ENCODE measurements at regions not wholly inside any gene's neighbourhood (a gene's known extent, or its start where the extent isn't known, plus 50 kb on each side); places are given as distances from the start of the nearest gene placed in this dataset.
A peak's percentile ranks its signal among the peaks of the same experiment; 100 is the strongest.

DNA sequence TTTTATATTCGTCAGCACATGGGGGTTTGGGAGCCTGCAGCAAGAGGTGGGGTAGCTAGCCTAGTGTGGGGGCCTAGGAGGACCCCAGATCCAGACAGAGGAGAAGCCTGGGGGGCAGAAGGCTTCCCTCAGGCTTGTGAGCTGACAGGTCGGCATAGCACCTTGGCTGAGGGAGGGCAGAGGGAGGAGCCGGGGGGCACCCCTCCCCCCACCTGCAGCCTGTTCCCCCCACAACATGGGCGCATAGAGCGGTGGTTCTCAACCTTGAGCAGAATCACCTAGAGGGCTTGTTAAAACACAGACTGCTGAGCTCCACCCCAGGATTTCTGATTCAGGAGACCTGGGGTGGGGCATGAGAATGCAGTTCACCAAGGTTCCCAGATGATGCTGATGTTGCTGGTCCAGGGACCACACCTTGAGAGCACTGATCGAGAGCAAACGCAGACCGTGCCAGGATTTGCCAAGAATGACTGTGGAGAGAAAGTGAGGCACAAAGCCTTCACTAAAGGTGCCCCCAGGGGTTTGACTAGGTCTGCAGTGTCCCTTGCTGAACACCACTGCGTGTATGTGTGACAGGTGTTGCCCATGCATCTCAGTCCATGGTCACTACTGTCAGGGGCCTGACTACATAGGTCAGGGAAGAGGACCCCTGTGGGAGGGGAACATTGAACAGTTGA is 163.3 kb downstream of the MACROH2A1 start:
- H3K27me3 ChIP-seq (ENCODE audit: insufficient read depth, low read length), result no peaks in the 10 kb centered on the region
- no peak overlapping the region for H3K9ac ChIP-seq (ENCODE audit: low read length)
- H4K12ac ChIP-seq (ENCODE audit: low read depth, low read length), result no peak overlapping the region
- no peaks in the 10 kb centered on the region for H3K79me1 ChIP-seq (ENCODE audit: low read length)
- H2BK5ac ChIP-seq (ENCODE audit: low read depth, low read length, poor library complexity), result no peak overlapping the region
- no peak for DNase-seq
- peaks cover 2% of the 10 kb centered on the region for H3K9me3 ChIP-seq (ENCODE audit: insufficient read depth, low read depth, low read length)
- no peaks in the 10 kb centered on the region for H3K4me1 ChIP-seq (ENCODE audit: control insufficient read depth in 1 of 2, insufficient read depth in 2 of 2, low read length in 2 of 2)
- no peaks in the 10 kb centered on the region for H3K79me2 ChIP-seq (ENCODE audit: control insufficient read depth, insufficient read depth, low read length, poor library complexity)
- no peak overlapping the region for H3K4me3 ChIP-seq (ENCODE audit: low read depth, low read length)
- H3K27ac ChIP-seq (ENCODE audit: low read depth, low read length), result no peak overlapping the region
- H3K4me2 ChIP-seq (ENCODE audit: low read length), result no peak overlapping the region
- H3K14ac ChIP-seq (ENCODE audit: low read length), result no peak overlapping the region
- no peak overlapping the region for H4K8ac ChIP-seq (ENCODE audit: low read depth, low read length)
- H2BK12ac ChIP-seq (ENCODE audit: low read length), result no peak overlapping the region
- no peak overlapping the region for H2AFZ ChIP-seq (ENCODE audit: insufficient read depth, low read length, poor library complexity)
- no CpG with 5 or more reads among the region's 9 CpGs for WGBS (ENCODE audit: extremely low coverage, insufficient coverage, insufficient read length)
- H3K36me3 ChIP-seq (ENCODE audit: control insufficient read depth in 1 of 2, insufficient read depth in 2 of 2, low read length in 2 of 2), result no peaks in the 10 kb centered on the region
- no peak overlapping the region for H3K18ac ChIP-seq (ENCODE audit: low read length)
- H2BK120ac ChIP-seq (ENCODE audit: insufficient read depth, low read length, poor library complexity), result no peak overlapping the region
- H3K23ac ChIP-seq (ENCODE audit: low read length), result no peak overlapping the region
- no peak overlapping the region for H2AK5ac ChIP-seq (ENCODE audit: low read length)
- H4K91ac ChIP-seq (ENCODE audit: low read depth, low read length), result no peak overlapping the region
- H3K4ac ChIP-seq (ENCODE audit: low read depth, low read length), result no peak overlapping the region

DNA sequence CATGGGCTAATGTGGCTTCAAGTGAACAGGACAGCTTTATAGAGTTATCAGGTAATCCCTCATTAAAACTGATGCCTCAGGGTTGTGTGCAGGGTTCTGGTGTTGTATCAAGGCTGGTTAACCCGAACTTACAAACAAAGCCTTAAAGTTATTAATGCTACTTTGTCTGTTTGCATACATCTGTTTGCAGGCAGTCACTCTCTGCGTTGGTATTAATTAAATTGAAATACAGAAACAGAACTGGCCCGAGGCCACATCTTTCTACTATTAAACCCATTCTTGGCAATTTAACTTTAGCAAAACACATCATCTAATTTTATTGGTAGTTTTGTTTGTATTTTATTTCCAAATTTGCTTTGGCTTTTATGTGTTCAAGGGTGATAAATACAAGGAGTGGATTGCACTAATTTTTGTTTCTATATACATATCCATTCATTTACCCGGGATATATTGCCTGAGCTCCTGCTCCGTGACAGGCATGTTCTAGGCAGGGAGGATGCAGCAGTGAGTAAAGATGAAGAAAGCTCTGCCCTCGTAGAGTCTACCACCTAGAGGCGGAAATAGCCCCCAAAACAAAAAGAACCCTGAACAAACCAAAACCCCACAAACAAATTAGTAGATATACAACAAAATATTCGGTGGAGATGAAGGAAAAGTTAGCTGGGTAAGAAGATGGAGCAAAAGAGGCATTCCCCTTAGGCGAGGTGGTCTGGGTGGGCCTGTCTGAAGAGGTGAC is 164.2 kb downstream of the MACROH2A1 start:
- no peak overlapping the region for H3K18ac ChIP-seq (ENCODE audit: low read length)
- no peak overlapping the region for H2BK5ac ChIP-seq (ENCODE audit: low read depth, low read length, poor library complexity)
- no peak overlapping the region for H2BK12ac ChIP-seq (ENCODE audit: low read length)
- H4K91ac ChIP-seq (ENCODE audit: low read depth, low read length), result no peak overlapping the region
- no peaks in the 10 kb centered on the region for H3K79me1 ChIP-seq (ENCODE audit: low read length)
- DNase-seq, result no peak
- no peak overlapping the region for H3K4ac ChIP-seq (ENCODE audit: low read depth, low read length)
- H3K4me2 ChIP-seq (ENCODE audit: low read length), result no peak overlapping the region
- no CpG with 5 or more reads among the region's 9 CpGs for WGBS (ENCODE audit: extremely low coverage, insufficient coverage, insufficient read length)
- no peaks in the 10 kb centered on the region for H3K36me3 ChIP-seq (ENCODE audit: control insufficient read depth in 1 of 2, insufficient read depth in 2 of 2, low read length in 2 of 2)
- no peak overlapping the region for H3K9ac ChIP-seq (ENCODE audit: low read length)
- H2BK120ac ChIP-seq (ENCODE audit: insufficient read depth, low read length, poor library complexity), result no peak overlapping the region
- H3K4me3 ChIP-seq (ENCODE audit: low read depth, low read length), result no peak overlapping the region
- H3K27ac ChIP-seq (ENCODE audit: low read depth, low read length), result no peak overlapping the region
- peaks cover 2% of the 10 kb centered on the region for H3K9me3 ChIP-seq (ENCODE audit: insufficient read depth, low read depth, low read length)
- H2AK5ac ChIP-seq (ENCODE audit: low read length), result no peak overlapping the region
- no peak overlapping the region for H3K23ac ChIP-seq (ENCODE audit: low read length)
- no peak overlapping the region for H4K12ac ChIP-seq (ENCODE audit: low read depth, low read length)
- peaks cover 0 to 4% of the 10 kb centered on the region in 2 experiments for H3K4me1 ChIP-seq (ENCODE audit: control insufficient read depth in 1 of 2, insufficient read depth in 2 of 2, low read length in 2 of 2)
- no peak overlapping the region for H3K14ac ChIP-seq (ENCODE audit: low read length)
- H3K27me3 ChIP-seq (ENCODE audit: insufficient read depth, low read length), result no peaks in the 10 kb centered on the region
- no peak overlapping the region for H4K8ac ChIP-seq (ENCODE audit: low read depth, low read length)
- no peak overlapping the region for H2AFZ ChIP-seq (ENCODE audit: insufficient read depth, low read length, poor library complexity)
- no peaks in the 10 kb centered on the region for H3K79me2 ChIP-seq (ENCODE audit: control insufficient read depth, insufficient read depth, low read length, poor library complexity)

DNA sequence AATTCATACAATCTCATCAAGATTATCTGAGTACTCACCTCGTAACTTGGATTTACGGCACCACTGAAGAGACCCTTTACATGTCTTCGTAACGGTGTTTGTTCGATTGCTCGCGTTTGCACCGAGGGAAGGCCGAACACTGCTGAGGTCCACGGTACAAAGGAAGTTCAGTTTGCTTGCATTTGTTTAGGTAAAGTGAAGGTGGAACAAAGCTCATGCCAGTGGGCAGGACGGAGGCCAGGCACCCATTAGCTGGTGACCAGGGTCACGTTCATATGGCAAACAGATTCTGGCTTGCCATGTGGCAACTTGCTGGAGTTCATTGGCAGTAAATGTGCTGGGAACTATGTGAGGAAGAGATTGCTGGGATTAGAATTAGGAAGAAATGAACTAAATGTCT is 164.8 kb downstream of the MACROH2A1 start:
- Histone ChIP-seq H2AK5ac (ENCODE audit: low read length) (no peak overlapping the region), H3K9ac (ENCODE audit: low read length) (no peak overlapping the region), H3K14ac (ENCODE audit: low read length) (no peak overlapping the region), H3K9me3 (ENCODE audit: insufficient read depth, low read depth, low read length) (peaks cover 5% of the 10 kb centered on the region), H3K4me1 (ENCODE audit: control insufficient read depth in 1 of 2, insufficient read depth in 2 of 2, low read length in 2 of 2) (peaks cover 0 to 4% of the 10 kb centered on the region in 2 experiments), H4K91ac (ENCODE audit: low read depth, low read length) (no peak overlapping the region), H3K18ac (ENCODE audit: low read length) (no peak overlapping the region), H3K4me2 (ENCODE audit: low read length) (no peak overlapping the region), H3K79me2 (ENCODE audit: control insufficient read depth, insufficient read depth, low read length, poor library complexity) (no peaks in the 10 kb centered on the region), H3K36me3 (ENCODE audit: control insufficient read depth in 1 of 2, insufficient read depth in 2 of 2, low read length in 2 of 2) (no peaks in the 10 kb centered on the region), H3K79me1 (ENCODE audit: low read length) (no peaks in the 10 kb centered on the region), H3K23ac (ENCODE audit: low read length) (peak overlapping the region; percentile 30), H2BK120ac (ENCODE audit: insufficient read depth, low read length, poor library complexity) (no peak overlapping the region), H4K12ac (ENCODE audit: low read depth, low read length) (no peak overlapping the region), H3K4ac (ENCODE audit: low read depth, low read length) (no peak overlapping the region), H3K27me3 (ENCODE audit: insufficient read depth, low read length) (no peaks in the 10 kb centered on the region), H2BK12ac (ENCODE audit: low read length) (no peak overlapping the region), H3K27ac (ENCODE audit: low read depth, low read length) (no peak overlapping the region), H4K8ac (ENCODE audit: low read depth, low read length) (no peak overlapping the region), H2BK5ac (ENCODE audit: low read depth, low read length, poor library complexity) (no peak overlapping the region), H2AFZ (ENCODE audit: insufficient read depth, low read length, poor library complexity) (no peak overlapping the region), H3K4me3 (ENCODE audit: low read depth, low read length) (peak overlapping the region; percentile 43)
- DNase-seq, result no peak
- WGBS (ENCODE audit: extremely low coverage, insufficient coverage, insufficient read length), result no CpG with 5 or more reads among the region's 12 CpGs

DNA sequence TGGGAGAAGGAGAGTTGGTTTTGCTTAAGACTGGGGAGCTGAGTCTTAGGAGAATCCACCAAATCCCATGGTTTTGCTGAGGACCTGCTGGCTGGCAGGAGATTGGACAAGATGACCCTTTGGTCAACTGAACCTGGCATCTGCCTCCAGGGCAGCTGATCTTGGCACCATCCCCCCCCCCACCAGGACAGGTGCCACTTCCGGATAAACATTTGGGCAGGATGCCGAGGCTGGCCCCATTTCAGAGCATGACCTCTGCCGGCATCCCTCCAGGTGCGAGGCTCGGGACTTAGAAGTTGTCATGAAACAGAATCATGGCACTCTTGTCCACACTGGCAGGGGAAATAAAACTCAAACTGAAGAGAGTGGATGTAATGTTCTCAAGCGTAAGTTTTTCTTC is 165.6 kb downstream of the MACROH2A1 start:
- Histone ChIP-seq H3K14ac (ENCODE audit: low read length) (no peak overlapping the region), H3K79me1 (ENCODE audit: low read length) (no peaks in the 10 kb centered on the region), H3K27me3 (ENCODE audit: insufficient read depth, low read length) (no peaks in the 10 kb centered on the region), H4K8ac (ENCODE audit: low read depth, low read length) (no peak overlapping the region), H3K4me2 (ENCODE audit: low read length) (no peak overlapping the region), H3K4ac (ENCODE audit: low read depth, low read length) (no peak overlapping the region), H2BK120ac (ENCODE audit: insufficient read depth, low read length, poor library complexity) (no peak overlapping the region), H3K9ac (ENCODE audit: low read length) (no peak overlapping the region), H3K79me2 (ENCODE audit: control insufficient read depth, insufficient read depth, low read length, poor library complexity) (no peaks in the 10 kb centered on the region), H3K36me3 (ENCODE audit: control insufficient read depth in 1 of 2, insufficient read depth in 2 of 2, low read length in 2 of 2) (no peaks in the 10 kb centered on the region), H3K9me3 (ENCODE audit: insufficient read depth, low read depth, low read length) (peaks cover 6% of the 10 kb centered on the region), H2BK12ac (ENCODE audit: low read length) (no peak overlapping the region), H2AFZ (ENCODE audit: insufficient read depth, low read length, poor library complexity) (no peak overlapping the region), H2BK5ac (ENCODE audit: low read depth, low read length, poor library complexity) (no peak overlapping the region), H3K18ac (ENCODE audit: low read length) (no peak overlapping the region), H4K91ac (ENCODE audit: low read depth, low read length) (no peak overlapping the region), H2AK5ac (ENCODE audit: low read length) (no peak overlapping the region), H3K4me3 (ENCODE audit: low read depth, low read length) (no peak overlapping the region), H3K27ac (ENCODE audit: low read depth, low read length) (no peak overlapping the region), H3K23ac (ENCODE audit: low read length) (no peak overlapping the region), H4K12ac (ENCODE audit: low read depth, low read length) (no peak overlapping the region), H3K4me1 (ENCODE audit: control insufficient read depth in 1 of 2, insufficient read depth in 2 of 2, low read length in 2 of 2) (peaks cover 0 to 4% of the 10 kb centered on the region in 2 experiments)
- WGBS (ENCODE audit: extremely low coverage, insufficient coverage, insufficient read length), result no CpG with 5 or more reads among the region's 6 CpGs
- no peak for DNase-seq
